ENCODE measurements at regions not wholly inside any gene's neighbourhood (a gene's known extent, or its start where the extent isn't known, plus 50 kb on each side); places are given as distances from the start of the nearest gene placed in this dataset.

DNA sequence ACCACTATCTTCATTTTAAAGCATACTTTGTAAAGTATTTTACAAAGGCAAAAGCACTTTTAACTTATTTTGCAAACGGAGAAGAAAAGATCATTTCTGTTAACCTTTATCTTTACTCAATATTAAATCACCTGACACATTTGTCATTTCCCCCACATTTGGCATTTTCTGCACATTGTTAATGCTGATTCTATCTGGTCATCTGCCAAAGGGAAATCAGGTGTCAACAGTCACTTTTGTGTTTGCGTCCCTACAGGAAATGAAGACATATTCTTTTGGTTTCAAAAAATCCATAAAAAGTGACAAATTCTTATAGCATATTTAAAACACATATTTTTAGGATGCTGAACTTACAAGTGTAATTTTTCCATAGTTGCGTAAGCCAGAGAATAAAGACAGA is 191.3 kb upstream of the TMEM161B start:
- no peak for TF ChIP-seq POLR2AphosphoS5 (IDR thresholded peaks at IDR 0.05)
- no peak for TF ChIP-seq POLR2A (IDR thresholded peaks at IDR 0.05)
- TF ChIP-seq, protein P1, sequence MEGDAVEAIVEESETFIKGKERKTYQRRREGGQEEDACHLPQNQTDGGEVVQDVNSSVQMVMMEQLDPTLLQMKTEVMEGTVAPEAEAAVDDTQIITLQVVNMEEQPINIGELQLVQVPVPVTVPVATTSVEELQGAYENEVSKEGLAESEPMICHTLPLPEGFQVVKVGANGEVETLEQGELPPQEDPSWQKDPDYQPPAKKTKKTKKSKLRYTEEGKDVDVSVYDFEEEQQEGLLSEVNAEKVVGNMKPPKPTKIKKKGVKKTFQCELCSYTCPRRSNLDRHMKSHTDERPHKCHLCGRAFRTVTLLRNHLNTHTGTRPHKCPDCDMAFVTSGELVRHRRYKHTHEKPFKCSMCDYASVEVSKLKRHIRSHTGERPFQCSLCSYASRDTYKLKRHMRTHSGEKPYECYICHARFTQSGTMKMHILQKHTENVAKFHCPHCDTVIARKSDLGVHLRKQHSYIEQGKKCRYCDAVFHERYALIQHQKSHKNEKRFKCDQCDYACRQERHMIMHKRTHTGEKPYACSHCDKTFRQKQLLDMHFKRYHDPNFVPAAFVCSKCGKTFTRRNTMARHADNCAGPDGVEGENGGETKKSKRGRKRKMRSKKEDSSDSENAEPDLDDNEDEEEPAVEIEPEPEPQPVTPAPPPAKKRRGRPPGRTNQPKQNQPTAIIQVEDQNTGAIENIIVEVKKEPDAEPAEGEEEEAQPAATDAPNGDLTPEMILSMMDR (IDR thresholded peaks at IDR 0.05): no peak
- intact Hi-C loops (cut with DNase I; ENCODE audit: low total_unique reads): no loop called here

DNA sequence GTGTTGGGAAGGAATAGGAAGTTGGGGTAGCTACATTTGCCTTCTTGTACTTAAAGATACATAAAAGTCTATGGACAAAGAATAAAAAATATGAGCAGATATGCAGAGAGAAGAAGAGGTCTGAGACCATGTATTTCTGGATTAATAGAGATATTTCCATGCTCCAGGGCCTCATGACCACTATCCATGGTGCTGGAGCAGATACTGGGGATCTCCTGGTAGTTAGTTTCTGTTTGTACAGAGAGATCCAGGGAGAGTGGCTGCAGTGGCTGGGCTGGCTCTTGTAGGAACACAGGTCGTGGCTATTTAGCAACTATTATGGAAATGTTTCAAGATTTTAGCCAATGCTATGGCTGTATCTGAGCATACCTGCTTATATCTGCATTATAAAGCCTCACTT is 184.2 kb upstream of the TMEM161B start:
- Histone ChIP-seq H3K9me3 (no peaks in the 10 kb centered on the region), H3K36me3 (no peaks in the 10 kb centered on the region), H3K4me3 (no peak overlapping the region), H3K27me3 (no peaks in the 10 kb centered on the region), H3K4me1 (no peaks in the 10 kb centered on the region), H3K27ac (no peak overlapping the region)
- DNase-seq (ENCODE audit: low spot score in 2 of 2): no peak
- intact Hi-C loops (cut with DNase I; ENCODE audit: low total_unique reads): no loop called here
- TF ChIP-seq POLR2A (IDR thresholded peaks at IDR 0.05) (no peak), POLR2AphosphoS5 (IDR thresholded peaks at IDR 0.05) (no peak)
- TF ChIP-seq, protein P1 (IDR thresholded peaks at IDR 0.05): no peak

More for the DNA sequence above, 191.3 kb upstream of the TMEM161B start:
- Histone ChIP-seq H3K36me3 (no peaks in the 10 kb centered on the region), H3K4me1 (no peaks in the 10 kb centered on the region), H3K27ac (no peak overlapping the region), H3K4me3 (no peak overlapping the region), H3K9me3 (no peaks in the 10 kb centered on the region), H3K27me3 (no peaks in the 10 kb centered on the region)
- no peak for DNase-seq (ENCODE audit: low spot score in 2 of 2)

DNA sequence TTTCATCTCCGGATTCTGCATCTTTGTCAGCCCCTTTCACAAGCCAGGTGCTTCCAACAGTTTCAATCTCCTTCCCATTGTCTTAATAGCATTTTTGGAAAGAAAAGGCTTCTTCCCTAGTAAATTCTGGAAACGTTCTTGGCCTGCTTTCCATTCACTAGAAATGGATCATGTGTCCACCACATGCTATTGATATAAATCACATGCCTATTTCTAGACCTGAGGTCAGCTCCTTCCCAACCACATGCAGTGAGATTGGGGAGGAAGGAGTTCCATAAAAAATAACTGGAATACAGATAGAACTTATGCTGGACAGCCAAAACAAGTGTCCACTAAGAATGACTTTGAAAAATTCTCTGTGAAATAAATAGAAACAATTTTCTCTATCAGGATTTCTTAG is 181.6 kb upstream of the TMEM161B start:
- TF ChIP-seq, protein P1 (IDR thresholded peaks at IDR 0.05): no peak
- TF ChIP-seq POLR2A (IDR thresholded peaks at IDR 0.05) (no peak), POLR2AphosphoS5 (IDR thresholded peaks at IDR 0.05) (no peak)
- no peaks in the 10 kb centered on the region for H3K27me3 ChIP-seq
- no peak overlapping the region for H3K4me3 ChIP-seq
- H3K9me3 ChIP-seq: no peaks in the 10 kb centered on the region
- H3K27ac ChIP-seq: no peak overlapping the region
- no peak for DNase-seq (ENCODE audit: low spot score in 2 of 2)
- no peaks in the 10 kb centered on the region for H3K36me3 ChIP-seq
- intact Hi-C loops (cut with DNase I; ENCODE audit: low total_unique reads): no loop called here
- no peaks in the 10 kb centered on the region for H3K4me1 ChIP-seq

DNA sequence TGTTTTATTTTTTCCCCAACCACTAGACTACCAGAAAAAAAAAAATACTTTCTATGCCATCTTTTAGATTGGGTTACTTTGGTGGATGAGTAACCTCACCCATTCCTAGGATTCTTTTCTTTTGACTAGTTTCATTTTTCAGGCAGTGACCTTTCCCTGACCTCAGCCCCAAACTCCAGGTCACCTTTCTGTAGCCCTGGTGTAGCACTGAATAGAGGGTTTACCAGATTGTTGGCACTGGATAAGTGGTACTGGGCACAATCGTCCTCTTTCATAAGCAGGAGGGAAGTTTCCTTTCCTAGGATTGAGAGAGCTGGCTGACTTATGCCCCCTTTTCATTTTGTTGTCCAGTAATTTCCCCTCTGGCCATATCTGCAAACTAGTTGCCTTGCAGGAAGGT is 169.4 kb upstream of the TMEM161B start:
- Histone ChIP-seq H3K9me3 (no peaks in the 10 kb centered on the region), H3K36me3 (no peaks in the 10 kb centered on the region), H3K4me1 (no peaks in the 10 kb centered on the region), H3K4me3 (no peak overlapping the region), H3K27ac (no peak overlapping the region), H3K27me3 (no peaks in the 10 kb centered on the region)
- intact Hi-C loops (cut with DNase I; ENCODE audit: low total_unique reads): no loop called here
- no peak for TF ChIP-seq POLR2A (IDR thresholded peaks at IDR 0.05)
- TF ChIP-seq POLR2AphosphoS5 (IDR thresholded peaks at IDR 0.05): no peak
- TF ChIP-seq, protein P1 (IDR thresholded peaks at IDR 0.05): no peak
- no peak for DNase-seq (ENCODE audit: low spot score in 2 of 2)

DNA sequence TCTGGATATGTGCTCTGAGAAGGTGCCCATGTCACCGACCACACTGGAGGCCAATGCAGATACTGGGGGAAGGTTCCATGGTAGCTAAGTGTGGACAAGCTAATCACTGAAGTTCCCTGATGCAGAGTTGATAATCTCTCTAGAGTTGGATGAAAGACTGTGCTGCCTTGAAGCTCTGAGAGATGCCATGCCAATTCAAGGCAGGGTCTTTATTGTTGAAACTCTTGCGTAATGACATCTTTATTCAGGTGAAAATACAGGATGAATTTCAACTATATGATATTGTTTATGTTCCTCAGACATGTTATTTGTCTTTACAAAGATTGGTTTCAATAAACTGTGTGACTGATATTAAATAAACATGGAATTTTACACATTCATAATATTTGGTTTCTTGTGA is 167.6 kb upstream of the TMEM161B start:
- H3K27ac ChIP-seq: no peak overlapping the region
- H3K4me3 ChIP-seq: no peak overlapping the region
- no peaks in the 10 kb centered on the region for H3K36me3 ChIP-seq
- no peaks in the 10 kb centered on the region for H3K27me3 ChIP-seq
- TF ChIP-seq POLR2AphosphoS5 (IDR thresholded peaks at IDR 0.05): no peak
- DNase-seq (ENCODE audit: low spot score in 2 of 2): no peak
- no peaks in the 10 kb centered on the region for H3K4me1 ChIP-seq
- H3K9me3 ChIP-seq: no peaks in the 10 kb centered on the region
- intact Hi-C loops (cut with DNase I; ENCODE audit: low total_unique reads): no loop called here

DNA sequence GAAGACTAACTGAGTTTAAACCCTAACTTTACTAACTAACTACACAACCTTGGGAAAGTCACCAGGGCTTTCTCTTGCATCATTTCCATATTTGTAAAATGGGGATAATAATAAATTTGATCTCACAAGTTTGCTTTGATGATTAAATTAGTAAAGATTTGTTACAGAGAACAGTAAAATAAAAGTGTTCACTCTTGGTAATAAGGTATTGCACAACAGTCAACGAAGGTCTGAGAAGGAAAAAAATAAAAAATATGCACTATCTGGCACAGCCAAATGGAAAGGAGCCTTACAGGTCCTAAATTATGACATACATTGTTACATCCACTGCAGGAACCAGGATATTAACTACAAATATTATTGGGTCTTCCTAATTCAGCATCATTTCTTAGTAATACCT is 160.0 kb upstream of the TMEM161B start:
- TF ChIP-seq, protein P1 (IDR thresholded peaks at IDR 0.05): no peak
- TF ChIP-seq POLR2A (IDR thresholded peaks at IDR 0.05) (no peak), POLR2AphosphoS5 (IDR thresholded peaks at IDR 0.05) (no peak)
- H3K4me1 ChIP-seq: no peaks in the 10 kb centered on the region
- no peaks in the 10 kb centered on the region for H3K36me3 ChIP-seq
- H3K9me3 ChIP-seq: no peaks in the 10 kb centered on the region
- no peak for DNase-seq (ENCODE audit: low spot score in 2 of 2)
- H3K27ac ChIP-seq: no peak overlapping the region
- intact Hi-C loops (cut with DNase I; ENCODE audit: low total_unique reads): no loop called here
- H3K27me3 ChIP-seq: no peaks in the 10 kb centered on the region
- H3K4me3 ChIP-seq: no peak overlapping the region

Data from breast epithelium (tissue), 4 donors.